ENCODE measurements at regions not wholly inside any gene's neighbourhood (a gene's known extent, or its start where the extent isn't known, plus 50 kb on each side); places are given as distances from the start of the nearest gene placed in this dataset.
"Not testable (repeated sequence)": the region's sequence is repeated elsewhere in the genome, so short reads cannot be mapped to it uniquely, and the experiment has no call there.

- Histone ChIP-seq H3K4me3 (no peak overlapping the region), H3K27ac (no peak overlapping the region), H3K36me3 (replicated peaks; ENCODE audit: insufficient read depth, low read depth) (no peaks in the 10 kb centered on the region), H3K9me2 (replicated peaks; ENCODE audit: insufficient read depth) (no peaks in the 10 kb centered on the region), H3K27me3 (no peaks in the 10 kb centered on the region), H3K4me2 (no peak overlapping the region), H2AFZ (no peak overlapping the region), H3K4me1 (ENCODE audit: insufficient read depth) (no peaks in the 10 kb centered on the region), H3K79me2 (no peaks in the 10 kb centered on the region), H3K9me3 (ENCODE audit: low read depth) (no peaks in the 10 kb centered on the region), H4K20me1 (ENCODE audit: insufficient read depth, poor library complexity, severe bottlenecking) (no peaks in the 10 kb centered on the region)
- 89% methylated on average over 8 of the region's 8 CpGs for WGBS (ENCODE audit: low lambda C conversion rate, missing lambda C conversion rate)
- no peak for DNase-seq (ENCODE audit: low spot score)
- TF ChIP-seq CTCF (IDR thresholded peaks at IDR 0.05; ENCODE audit: poor library complexity), result no peak
- TF ChIP-seq EZH2phosphoT487 (IDR thresholded peaks at IDR 0.05; ENCODE audit: low read depth, severe bottlenecking, unreplicated experiment), result no peak
- TF ChIP-seq EZH2 (IDR thresholded peaks at IDR 0.05; ENCODE audit: borderline replicate concordance), result no peak
Measured at GRCh38 chr4:158356301-158356700, 146.0 kb downstream of the TMEM144 start.

DNA sequence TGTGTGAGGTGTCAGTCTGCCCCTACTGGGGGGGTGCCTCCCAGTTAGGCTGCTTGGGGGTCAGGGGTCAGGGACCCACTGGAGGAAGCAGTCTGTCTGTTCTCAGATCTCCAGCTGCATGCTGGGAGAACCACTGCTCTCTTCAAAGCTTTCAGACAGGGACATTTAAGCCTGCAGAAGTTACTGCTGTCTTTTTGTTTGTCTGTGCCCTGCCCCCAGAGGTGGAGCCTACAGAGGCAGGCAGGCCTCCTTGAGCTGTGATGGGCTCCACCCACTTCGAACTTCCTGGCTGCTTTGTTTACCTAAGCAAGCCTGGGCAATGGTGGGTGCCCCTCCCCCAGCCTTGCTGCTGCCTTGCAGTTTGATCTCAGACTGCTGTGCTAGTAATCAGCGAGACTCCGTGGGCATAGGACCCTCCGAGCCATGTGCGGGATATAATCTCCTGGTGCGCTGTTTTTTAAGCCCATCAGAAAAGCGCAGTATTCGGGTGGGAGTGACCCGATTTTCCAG lies 153.7 kb upstream of the RXFP1 start:
- H3K27me3 ChIP-seq; H3K79me2 ChIP-seq; H4K20me1 ChIP-seq (ENCODE audit: insufficient read depth, poor library complexity, severe bottlenecking); H3K36me3 ChIP-seq (replicated peaks; ENCODE audit: insufficient read depth, low read depth); H3K4me1 ChIP-seq (ENCODE audit: insufficient read depth); H3K27ac ChIP-seq; H3K9me3 ChIP-seq (ENCODE audit: low read depth); H3K9me2 ChIP-seq (replicated peaks; ENCODE audit: insufficient read depth); DNase-seq (ENCODE audit: low spot score); H3K4me3 ChIP-seq; H2AFZ ChIP-seq; H3K4me2 ChIP-seq: not testable (repeated sequence)
- WGBS (ENCODE audit: low lambda C conversion rate, missing lambda C conversion rate), result 96% methylated on average over 9 of the region's 9 CpGs

GRCh38 chr4:158371158-158371557 lies 150.5 kb upstream of the RXFP1 start:
- WGBS (ENCODE audit: low lambda C conversion rate, missing lambda C conversion rate), result 80% methylated on average over 3 of the region's 3 CpGs
- Histone ChIP-seq H3K9me2 (replicated peaks; ENCODE audit: insufficient read depth) (no peaks in the 10 kb centered on the region), H3K4me1 (ENCODE audit: insufficient read depth) (no peaks in the 10 kb centered on the region), H3K79me2 (no peaks in the 10 kb centered on the region), H3K4me3 (no peak overlapping the region), H2AFZ (no peak overlapping the region), H3K27ac (no peak overlapping the region), H3K4me2 (no peak overlapping the region), H4K20me1 (ENCODE audit: insufficient read depth, poor library complexity, severe bottlenecking) (no peaks in the 10 kb centered on the region), H3K27me3 (no peaks in the 10 kb centered on the region), H3K9me3 (ENCODE audit: low read depth) (no peaks in the 10 kb centered on the region), H3K36me3 (replicated peaks; ENCODE audit: insufficient read depth, low read depth) (no peaks in the 10 kb centered on the region)
- no peak for DNase-seq (ENCODE audit: low spot score)
- no peak for TF ChIP-seq EZH2phosphoT487 (IDR thresholded peaks at IDR 0.05; ENCODE audit: low read depth, severe bottlenecking, unreplicated experiment)

- 88% methylated on average over 4 of the region's 4 CpGs for WGBS (ENCODE audit: low lambda C conversion rate, missing lambda C conversion rate)
- Histone ChIP-seq H3K4me1 (ENCODE audit: insufficient read depth) (no peaks in the 10 kb centered on the region), H3K4me3 (no peak overlapping the region), H3K9me2 (replicated peaks; ENCODE audit: insufficient read depth) (no peaks in the 10 kb centered on the region), H3K9me3 (ENCODE audit: low read depth) (no peaks in the 10 kb centered on the region), H3K36me3 (replicated peaks; ENCODE audit: insufficient read depth, low read depth) (no peaks in the 10 kb centered on the region), H3K27me3 (no peaks in the 10 kb centered on the region), H3K27ac (no peak overlapping the region), H4K20me1 (ENCODE audit: insufficient read depth, poor library complexity, severe bottlenecking) (no peaks in the 10 kb centered on the region), H3K4me2 (no peak overlapping the region), H3K79me2 (no peaks in the 10 kb centered on the region), H2AFZ (no peak overlapping the region)
- TF ChIP-seq EZH2phosphoT487 (IDR thresholded peaks at IDR 0.05; ENCODE audit: low read depth, severe bottlenecking, unreplicated experiment) (no peak), EZH2 (IDR thresholded peaks at IDR 0.05; ENCODE audit: borderline replicate concordance) (no peak), CTCF (IDR thresholded peaks at IDR 0.05; ENCODE audit: poor library complexity) (no peak)
- no peak for DNase-seq (ENCODE audit: low spot score)
Measured at GRCh38 chr4:158374318-158374717, 147.4 kb upstream of the RXFP1 start.
